Pancreas (tissue), 10 donors: ENCODE measurements at regions not wholly inside any gene's neighbourhood (a gene's known extent, or its start where the extent isn't known, plus 50 kb on each side); places are given as distances from the start of the nearest gene placed in this dataset.

Experiments
- ATAC-seq, 4 donors: fragments of 200-7000 bp; cut with Tn5 transposase; one replicate each; pipeline versions ENCODE4 v1.8.0 to v1.9.1; 2020; ENCODE audit warnings: mild to moderate bottlenecking in 4 of 4, moderate library complexity in 4 of 4
- DNase-seq, 6 donors: peaks; one replicate each; pipeline ENCODE4 v3.0.0-alpha.2; 2020
- FAIRE-seq: peaks from 2 replicates; lab custom pipeline; 2012; peaks lifted over from hg19 to GRCh38; lab: Jason Lieb, UNC
- H3K27ac ChIP-seq, 4 donors: fragments of 200-600 bp; sonication (generic); 1 replicate in 3 of 4; 2 replicates in 1 of 4; pipeline versions ENCODE4 v1.5.0 to v1.8.0; 2020
- H3K27me3 ChIP-seq, 4 donors: fragments of 200-600 bp; one replicate each; pipeline ENCODE4 v1.8.0; 2021
- H3K36me3 ChIP-seq, 3 donors: fragments of 200-600 bp; sonication (generic) in 1 of 3; one replicate each; pipeline versions ENCODE4 v1.5.0 to v1.8.0; 2020 to 2021
- H3K4me1 ChIP-seq, 3 donors: fragments of 200-600 bp; one replicate each; pipeline ENCODE4 v1.8.0; 2021
- H3K4me3 ChIP-seq, 4 donors: fragments of 200-600 bp; sonication (generic) in 2 of 4; one replicate each; pipeline versions ENCODE4 v1.5.0 to v1.8.0; 2020 to 2021
- H3K9me3 ChIP-seq, 4 donors: fragments of 200-600 bp; one replicate each; pipeline ENCODE4 v1.8.0; 2021
- WGBS, 2 donors: extraction: QIAGEN DNeasy Blood & Tissue Kit; methylation state at CpG; one replicate each; pipeline ENCODE4 v1.1.7; 2013; 5-methylcytosine and 5-hydroxymethylcytosine counted together
- intact Hi-C, 3 donors: fragments of 100-400 bp; cut with DNase I; formaldehyde crosslinking; loops; one replicate each; pipeline versions ENCODE4 v1.11.1 to v1.14.2; 2022
- TF ChIP-seq, protein P1 (sequence below), 4 donors: fragments of 200-600 bp; sonication (generic) in 3 of 4; IDR thresholded peaks; one replicate each; pipeline versions ENCODE4 v1.5.0 to v1.8.0; 2021; ENCODE audit warnings: antibody characterized with exemption in 4 of 4
- donor health status: healthy with polysubstance abuse.
- donor health status: DM: no; HTN: no; CAD: no; lungs with moderate emphysema.
- donor health status: DM: no; HTN: no; CAD: no.
- donor health status: control.
- donor health status: control.
- donor health status: Bipolar disorder and iron deficiency.
- donor health status: DM: yes; HTN: yes; CAD: no.
- donor health status: DM: no; HTN: no; CAD: no.
- donor health status: DM: no; HTN: no; CAD: no.
- donor health status: DM: yes; HTN: yes; CAD: no.

DNA sequence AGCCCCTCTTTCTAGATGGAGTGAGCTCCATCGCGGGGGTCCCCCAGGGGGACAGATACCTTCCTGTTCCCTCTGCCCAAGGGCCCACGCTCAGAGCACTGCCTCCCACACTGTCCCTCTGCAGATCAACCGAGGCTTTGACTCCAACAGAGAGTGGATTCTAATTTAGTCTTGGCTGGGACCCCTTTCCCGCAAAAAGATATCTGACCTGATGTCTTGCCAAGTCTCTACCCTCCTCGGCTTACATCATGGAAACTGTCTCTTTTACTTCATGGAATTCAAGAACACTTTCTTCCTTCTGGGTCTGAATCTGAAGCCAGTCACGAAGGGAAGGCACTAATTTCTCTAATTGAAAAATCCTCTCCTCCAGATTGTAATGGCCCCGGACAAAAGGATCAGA lies 278.0 kb downstream of the BMP7 start:
- Histone ChIP-seq H3K27ac (no peak overlapping the region), H3K4me3 (no peak overlapping the region), H3K9me3 (peaks cover 0 to 3% (median 0%) of the 10 kb centered on the region in 4 donors), H3K27me3 (no peaks in the 10 kb centered on the region), H3K36me3 (no peaks in the 10 kb centered on the region), H3K4me1 (no peaks in the 10 kb centered on the region)
- ATAC-seq: no peak
- TF ChIP-seq, protein P1, sequence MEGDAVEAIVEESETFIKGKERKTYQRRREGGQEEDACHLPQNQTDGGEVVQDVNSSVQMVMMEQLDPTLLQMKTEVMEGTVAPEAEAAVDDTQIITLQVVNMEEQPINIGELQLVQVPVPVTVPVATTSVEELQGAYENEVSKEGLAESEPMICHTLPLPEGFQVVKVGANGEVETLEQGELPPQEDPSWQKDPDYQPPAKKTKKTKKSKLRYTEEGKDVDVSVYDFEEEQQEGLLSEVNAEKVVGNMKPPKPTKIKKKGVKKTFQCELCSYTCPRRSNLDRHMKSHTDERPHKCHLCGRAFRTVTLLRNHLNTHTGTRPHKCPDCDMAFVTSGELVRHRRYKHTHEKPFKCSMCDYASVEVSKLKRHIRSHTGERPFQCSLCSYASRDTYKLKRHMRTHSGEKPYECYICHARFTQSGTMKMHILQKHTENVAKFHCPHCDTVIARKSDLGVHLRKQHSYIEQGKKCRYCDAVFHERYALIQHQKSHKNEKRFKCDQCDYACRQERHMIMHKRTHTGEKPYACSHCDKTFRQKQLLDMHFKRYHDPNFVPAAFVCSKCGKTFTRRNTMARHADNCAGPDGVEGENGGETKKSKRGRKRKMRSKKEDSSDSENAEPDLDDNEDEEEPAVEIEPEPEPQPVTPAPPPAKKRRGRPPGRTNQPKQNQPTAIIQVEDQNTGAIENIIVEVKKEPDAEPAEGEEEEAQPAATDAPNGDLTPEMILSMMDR (IDR thresholded peaks at IDR 0.05): no peak
- intact Hi-C loops: no loop called here
- DNase-seq: no peak
- no peak for FAIRE-seq
- 52 to 62% methylated on average over 8 of the region's 8 CpGs for WGBS, 2 donors

DNA sequence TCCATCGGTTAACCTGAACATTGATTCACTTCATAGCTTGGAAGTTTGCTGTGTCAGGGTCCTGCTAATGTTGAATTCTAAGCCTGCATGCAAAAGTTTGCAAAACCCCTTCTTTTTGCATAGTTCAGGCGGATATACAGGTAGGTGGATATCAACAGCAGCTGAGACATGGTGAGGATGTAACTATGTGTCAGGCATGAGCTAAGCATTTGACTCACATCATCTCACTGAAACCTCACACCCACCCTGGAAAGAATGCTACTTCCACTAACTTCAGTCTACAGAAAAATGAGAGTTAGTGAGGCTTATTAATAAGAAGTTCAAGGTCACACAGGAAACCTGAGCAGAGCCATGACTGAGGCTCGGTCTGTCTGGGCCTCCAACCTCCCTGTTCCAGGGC lies 276.9 kb downstream of the BMP7 start:
- TF ChIP-seq, protein P1 (IDR thresholded peaks at IDR 0.05): no peak
- H3K9me3 ChIP-seq: peaks cover 0 to 3% (median 0%) of the 10 kb centered on the region in 4 donors
- ATAC-seq: no peak
- no peaks in the 10 kb centered on the region for H3K27me3 ChIP-seq
- intact Hi-C loops: no loop called here
- no peaks in the 10 kb centered on the region for H3K36me3 ChIP-seq
- H3K4me1 ChIP-seq: no peaks in the 10 kb centered on the region
- no peak for FAIRE-seq
- no peak for DNase-seq
- no peak overlapping the region for H3K27ac ChIP-seq
- 65 to 68% methylated on average over 3 of the region's 3 CpGs for WGBS, 2 donors
- H3K4me3 ChIP-seq: no peak overlapping the region

DNA sequence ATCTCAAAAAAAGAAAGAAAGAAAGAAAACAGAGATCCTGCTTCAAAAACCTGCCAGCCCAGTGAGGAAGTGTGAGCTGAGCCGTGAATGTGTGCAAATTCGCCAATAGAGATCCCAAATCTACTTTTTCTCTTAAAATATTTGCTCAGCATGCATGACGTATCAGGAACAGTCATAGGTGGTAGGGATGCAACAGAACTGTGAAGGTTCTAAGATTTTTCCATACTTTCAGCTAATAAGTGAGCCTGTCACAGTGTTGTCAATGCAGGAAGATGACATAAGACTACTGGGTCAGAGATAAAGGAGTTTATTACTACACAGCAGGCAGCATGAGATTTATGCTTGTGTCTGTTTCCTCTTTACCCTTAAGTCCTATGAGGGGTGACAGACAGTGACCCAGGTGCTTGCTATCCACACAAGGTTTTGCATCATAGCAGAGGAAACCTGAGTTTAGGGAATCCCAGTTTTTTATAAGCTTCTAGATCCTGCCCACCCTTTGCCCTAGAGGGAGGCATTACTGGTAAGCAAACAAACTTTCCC lies 273.4 kb downstream of the BMP7 start:
- DNase-seq: no peak
- no peaks in the 10 kb centered on the region for H3K36me3 ChIP-seq
- no peak overlapping the region for H3K27ac ChIP-seq
- 72 to 73% methylated on average over 3 of the region's 3 CpGs for WGBS, 2 donors
- H3K4me1 ChIP-seq: no peaks in the 10 kb centered on the region
- no peaks in the 10 kb centered on the region for H3K9me3 ChIP-seq
- intact Hi-C loops: no loop called here
- TF ChIP-seq, protein P1 (IDR thresholded peaks at IDR 0.05): no peak
- no peak for ATAC-seq
- FAIRE-seq: no peak
- H3K4me3 ChIP-seq: no peak overlapping the region
- peaks cover 0 to 4% (median 1%) of the 10 kb centered on the region in 4 donors for H3K27me3 ChIP-seq

DNA sequence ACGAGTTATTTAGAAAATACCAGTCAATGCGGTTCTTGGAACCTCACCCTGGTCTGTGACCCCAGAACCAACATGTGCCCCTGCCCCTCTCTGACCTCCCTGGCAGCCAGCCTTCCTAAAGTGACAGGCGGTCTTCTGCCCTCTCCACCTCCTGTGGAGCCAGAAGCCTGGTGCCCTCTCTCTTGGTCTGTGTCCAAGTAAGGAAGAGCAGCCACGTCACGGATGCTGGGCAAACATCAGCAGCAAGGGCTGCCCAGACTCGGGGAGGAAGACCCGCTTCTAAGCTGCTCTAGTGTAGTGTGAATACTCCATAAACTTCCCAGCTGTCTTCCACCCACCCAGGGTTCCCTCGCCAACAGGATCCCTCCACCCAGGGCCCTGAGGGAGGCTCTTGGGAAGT lies 272.4 kb downstream of the BMP7 start:
- no peaks in the 10 kb centered on the region for H3K9me3 ChIP-seq
- TF ChIP-seq, protein P1 (IDR thresholded peaks at IDR 0.05): no peak
- H3K4me1 ChIP-seq: no peaks in the 10 kb centered on the region
- DNase-seq: no peak
- H3K27ac ChIP-seq: no peak overlapping the region
- intact Hi-C loops: no loop called here
- H3K4me3 ChIP-seq: no peak overlapping the region
- no peak for FAIRE-seq
- 36 to 54% methylated on average over 8 of the region's 8 CpGs for WGBS, 2 donors
- no peaks in the 10 kb centered on the region for H3K36me3 ChIP-seq
- no peak for ATAC-seq
- peaks cover 0 to 4% (median 1%) of the 10 kb centered on the region in 4 donors for H3K27me3 ChIP-seq

DNA sequence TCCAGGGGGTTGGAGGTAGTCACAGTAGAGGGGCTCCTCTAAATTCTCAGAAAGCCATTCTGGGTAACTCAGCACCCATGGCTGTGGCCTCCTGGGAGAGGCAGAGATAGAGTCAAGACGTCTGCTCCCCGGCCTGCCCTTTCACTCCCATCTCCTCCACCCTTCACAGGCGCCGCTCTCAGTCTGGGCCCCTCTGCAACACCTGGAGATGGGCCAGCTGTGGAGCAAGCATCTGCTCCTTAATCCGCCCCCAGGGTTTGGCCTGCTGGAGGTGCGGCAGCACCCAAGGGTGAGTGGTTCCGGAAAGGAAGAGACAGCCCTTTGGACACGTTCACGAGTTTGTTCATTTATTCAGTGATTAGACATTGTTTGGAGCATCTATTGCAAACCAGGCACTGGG lies 271.3 kb downstream of the BMP7 start:
- Histone ChIP-seq H3K4me3 (no peak overlapping the region), H3K27me3 (peaks cover 0 to 4% (median 1%) of the 10 kb centered on the region in 4 donors), H3K4me1 (no peaks in the 10 kb centered on the region), H3K9me3 (no peaks in the 10 kb centered on the region), H3K36me3 (no peaks in the 10 kb centered on the region), H3K27ac (no peak overlapping the region)
- 58 to 61% methylated on average over 9 of the region's 9 CpGs for WGBS, 2 donors
- ATAC-seq: no peak
- intact Hi-C loops: no loop called here
- TF ChIP-seq, protein P1 (IDR thresholded peaks at IDR 0.05): no peak
- DNase-seq: no peak
- no peak for FAIRE-seq
